ENCODE measurements at regions not wholly inside any gene's neighbourhood (a gene's known extent, or its start where the extent isn't known, plus 50 kb on each side); places are given as distances from the start of the nearest gene placed in this dataset.

DNA sequence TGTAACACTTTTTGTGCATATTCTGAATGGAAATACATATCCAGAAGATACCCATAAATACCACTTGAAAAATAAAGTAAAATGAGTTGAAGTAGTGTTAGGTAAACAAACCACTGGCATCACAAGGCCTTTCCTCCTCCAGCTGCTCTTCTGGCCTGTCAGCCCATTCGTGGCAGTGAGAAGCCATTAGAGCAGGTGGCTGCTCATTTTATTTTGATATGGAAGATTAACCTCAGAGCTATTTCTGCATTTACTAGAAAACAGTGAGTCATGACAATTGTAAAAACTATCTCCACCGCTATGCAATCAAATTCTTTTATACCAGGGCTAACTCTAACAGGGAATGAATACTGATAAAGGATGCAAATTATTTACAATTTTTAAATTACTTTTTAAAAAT is 2898.1 kb downstream of the PCDH9 start:
- no peak overlapping the region for H3K27ac ChIP-seq
- ATAC-seq (no peak), DNase-seq (no peak)
- H3K4me3 ChIP-seq: no peak overlapping the region
- no peak for TF ChIP-seq POLR2A (IDR thresholded peaks at IDR 0.05)
- TF ChIP-seq, protein P1, sequence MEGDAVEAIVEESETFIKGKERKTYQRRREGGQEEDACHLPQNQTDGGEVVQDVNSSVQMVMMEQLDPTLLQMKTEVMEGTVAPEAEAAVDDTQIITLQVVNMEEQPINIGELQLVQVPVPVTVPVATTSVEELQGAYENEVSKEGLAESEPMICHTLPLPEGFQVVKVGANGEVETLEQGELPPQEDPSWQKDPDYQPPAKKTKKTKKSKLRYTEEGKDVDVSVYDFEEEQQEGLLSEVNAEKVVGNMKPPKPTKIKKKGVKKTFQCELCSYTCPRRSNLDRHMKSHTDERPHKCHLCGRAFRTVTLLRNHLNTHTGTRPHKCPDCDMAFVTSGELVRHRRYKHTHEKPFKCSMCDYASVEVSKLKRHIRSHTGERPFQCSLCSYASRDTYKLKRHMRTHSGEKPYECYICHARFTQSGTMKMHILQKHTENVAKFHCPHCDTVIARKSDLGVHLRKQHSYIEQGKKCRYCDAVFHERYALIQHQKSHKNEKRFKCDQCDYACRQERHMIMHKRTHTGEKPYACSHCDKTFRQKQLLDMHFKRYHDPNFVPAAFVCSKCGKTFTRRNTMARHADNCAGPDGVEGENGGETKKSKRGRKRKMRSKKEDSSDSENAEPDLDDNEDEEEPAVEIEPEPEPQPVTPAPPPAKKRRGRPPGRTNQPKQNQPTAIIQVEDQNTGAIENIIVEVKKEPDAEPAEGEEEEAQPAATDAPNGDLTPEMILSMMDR (IDR thresholded peaks at IDR 0.05 in 4 of 5, conservative IDR thresholded peaks at IDR 0.05 in 1 of 5): no peak
- intact Hi-C loops (cut with DNase I; ENCODE audit: low total_unique reads): no loop called here
- no peaks in the 10 kb centered on the region for H3K4me1 ChIP-seq
- H3K27me3 ChIP-seq: no peaks in the 10 kb centered on the region
- H3K9me3 ChIP-seq: no peaks in the 10 kb centered on the region
- in situ Hi-C loops (cut with MboI; ENCODE audit: low sequenced_read_pairs in 4 of 4): loop anchor here in 1 of 4 donors (25.0 kb wide), 1 partner anchor 95 kb away; no protein-coding TSS in a partner anchor
- no peaks in the 10 kb centered on the region for H3K36me3 ChIP-seq

DNA sequence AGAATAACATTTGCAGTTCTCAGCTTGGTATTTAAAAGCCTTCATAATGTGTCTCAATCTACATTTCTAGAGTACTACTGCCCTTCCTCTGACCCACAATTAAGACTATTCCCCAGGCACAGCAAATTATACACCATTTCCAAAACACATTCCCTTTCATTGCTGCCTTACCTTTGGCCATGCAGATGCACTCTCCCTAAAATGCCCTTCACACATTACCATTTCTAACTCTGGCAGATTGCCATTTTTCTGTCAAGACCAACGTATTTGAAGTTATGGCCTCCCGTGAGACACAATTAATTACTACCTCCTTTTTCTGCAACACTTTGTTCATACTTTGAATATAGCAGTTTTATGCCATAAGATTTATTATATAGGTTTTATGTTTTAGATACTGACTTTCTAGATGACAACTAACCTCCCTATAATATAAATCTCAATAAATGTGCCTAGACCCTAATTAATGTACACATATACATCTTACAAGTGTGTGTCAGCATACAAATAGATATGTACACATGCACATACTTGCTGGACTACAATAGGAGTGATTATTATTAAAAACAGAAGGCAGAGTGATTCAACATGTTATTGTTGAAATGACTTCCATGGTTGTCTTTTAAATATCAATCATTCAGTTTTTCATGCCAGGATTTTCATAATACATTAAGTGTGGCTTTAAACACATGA is 2902.5 kb downstream of the PCDH9 start:
- Histone ChIP-seq H3K36me3 (no peaks in the 10 kb centered on the region), H3K27ac (no peak overlapping the region), H3K4me3 (no peak overlapping the region), H3K27me3 (no peaks in the 10 kb centered on the region), H3K9me3 (no peaks in the 10 kb centered on the region), H3K4me1 (no peaks in the 10 kb centered on the region)
- in situ Hi-C loops (cut with MboI; ENCODE audit: low sequenced_read_pairs in 4 of 4) (loop anchor here in 1 of 4 donors (25.0 kb wide), 1 partner anchor 90 kb away; no protein-coding TSS in a partner anchor), intact Hi-C loops (cut with DNase I; ENCODE audit: low total_unique reads) (no loop called here)
- DNase-seq (no peak), ATAC-seq (no peak)
- no peak for TF ChIP-seq POLR2A (IDR thresholded peaks at IDR 0.05)
- TF ChIP-seq, protein P1 (IDR thresholded peaks at IDR 0.05 in 4 of 5, conservative IDR thresholded peaks at IDR 0.05 in 1 of 5): no peak

DNA sequence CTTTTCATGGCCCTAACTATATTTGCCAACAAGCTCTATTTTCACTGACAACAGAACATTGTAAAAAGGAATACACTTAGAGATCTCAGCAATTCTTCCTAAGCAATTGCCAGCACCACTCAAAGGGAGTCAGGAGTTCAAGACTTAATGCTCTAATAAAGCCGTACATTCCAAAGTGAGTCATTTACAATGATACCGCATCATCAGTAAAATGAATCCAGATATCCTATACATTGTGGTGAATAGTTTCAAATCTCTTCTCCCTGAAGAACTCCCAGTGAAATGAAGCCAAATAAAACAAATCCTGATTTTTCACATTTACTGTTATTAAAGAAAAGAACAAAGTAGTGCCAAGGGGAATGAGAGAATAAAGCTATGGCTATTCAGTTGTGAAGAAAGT is 2898.7 kb upstream of the PCDH20 start:
- intact Hi-C loops (cut with DNase I; ENCODE audit: low total_unique reads): no loop called here
- no peaks in the 10 kb centered on the region for H3K27me3 ChIP-seq
- H3K9me3 ChIP-seq: no peaks in the 10 kb centered on the region
- TF ChIP-seq POLR2A (IDR thresholded peaks at IDR 0.05): no peak
- TF ChIP-seq, protein P1 (IDR thresholded peaks at IDR 0.05 in 4 of 5, conservative IDR thresholded peaks at IDR 0.05 in 1 of 5): no peak
- no peaks in the 10 kb centered on the region for H3K36me3 ChIP-seq
- no peak for DNase-seq
- H3K27ac ChIP-seq: no peak overlapping the region
- H3K4me3 ChIP-seq: no peak overlapping the region
- H3K4me1 ChIP-seq: no peaks in the 10 kb centered on the region
- no peak for ATAC-seq
- in situ Hi-C loops (cut with MboI; ENCODE audit: low sequenced_read_pairs in 4 of 4): no loop called here

DNA sequence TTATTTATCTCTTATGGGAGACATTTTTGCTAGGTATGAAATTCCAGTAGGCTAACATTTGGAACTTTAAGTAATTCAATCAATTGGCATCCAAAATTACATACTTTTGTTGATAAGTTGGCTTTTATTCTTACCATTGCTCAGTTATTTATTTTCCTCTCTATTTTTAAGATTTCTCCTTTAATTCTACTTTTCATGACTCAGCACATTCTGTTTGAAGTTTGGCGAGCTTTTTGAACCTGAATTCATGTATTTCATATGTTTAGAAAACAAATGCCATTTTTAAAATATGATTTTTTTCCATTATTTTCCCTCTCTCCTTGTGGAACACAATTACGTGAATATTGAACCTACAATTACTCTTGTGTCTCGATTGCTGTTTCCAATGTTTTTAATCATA is 2896.3 kb upstream of the PCDH20 start:
- Histone ChIP-seq H3K4me3 (no peak overlapping the region), H3K36me3 (no peaks in the 10 kb centered on the region), H3K27ac (no peak overlapping the region), H3K27me3 (no peaks in the 10 kb centered on the region), H3K4me1 (no peaks in the 10 kb centered on the region), H3K9me3 (no peaks in the 10 kb centered on the region)
- no peak for ATAC-seq
- TF ChIP-seq, protein P1 (IDR thresholded peaks at IDR 0.05 in 4 of 5, conservative IDR thresholded peaks at IDR 0.05 in 1 of 5): no peak
- no peak for TF ChIP-seq POLR2A (IDR thresholded peaks at IDR 0.05)
- DNase-seq: no peak
- intact Hi-C loops (cut with DNase I; ENCODE audit: low total_unique reads) (no loop called here), in situ Hi-C loops (cut with MboI; ENCODE audit: low sequenced_read_pairs in 4 of 4) (no loop called here)

DNA sequence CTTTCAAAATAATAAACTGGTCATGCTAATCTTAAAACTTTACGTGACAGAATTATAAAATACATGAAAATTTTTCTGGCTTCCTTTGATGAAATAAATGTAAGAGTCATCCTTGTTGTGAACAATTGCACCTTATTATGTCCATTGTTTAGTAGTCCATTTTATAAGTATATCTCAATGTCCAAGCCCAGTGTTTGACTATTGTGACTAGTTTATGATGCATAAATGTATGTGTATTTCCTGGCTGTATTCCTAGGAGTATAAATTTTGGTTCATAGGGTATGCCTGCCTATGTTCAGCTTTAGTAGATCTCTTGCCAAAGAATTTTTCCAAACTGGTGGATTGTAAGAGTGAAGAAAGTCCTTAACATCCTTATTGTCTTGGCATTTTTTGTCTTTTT is 2895.5 kb upstream of the PCDH20 start:
- H3K36me3 ChIP-seq: no peaks in the 10 kb centered on the region
- ATAC-seq (no peak), DNase-seq (no peak)
- no peaks in the 10 kb centered on the region for H3K27me3 ChIP-seq
- no peak for TF ChIP-seq POLR2A (IDR thresholded peaks at IDR 0.05)
- TF ChIP-seq, protein P1 (IDR thresholded peaks at IDR 0.05 in 4 of 5, conservative IDR thresholded peaks at IDR 0.05 in 1 of 5): no peak
- in situ Hi-C loops (cut with MboI; ENCODE audit: low sequenced_read_pairs in 4 of 4) (no loop called here), intact Hi-C loops (cut with DNase I; ENCODE audit: low total_unique reads) (no loop called here)
- H3K27ac ChIP-seq: no peak overlapping the region
- no peaks in the 10 kb centered on the region for H3K4me1 ChIP-seq
- H3K9me3 ChIP-seq: no peaks in the 10 kb centered on the region
- H3K4me3 ChIP-seq: no peak overlapping the region

Measured in gastrocnemius medialis (tissue), 4 donors.